ENCODE measurements at regions not wholly inside any gene's neighbourhood (a gene's known extent, or its start where the extent isn't known, plus 50 kb on each side); places are given as distances from the start of the nearest gene placed in this dataset.

- CTCF ChIA-PET (ENCODE audit: low intra/inter-chr PET ratio, low total read pairs): no interaction called here
- ATAC-seq (no peak), DNase-seq (ENCODE audit: low spot score) (no peak), FAIRE-seq (no peak)
- H3K4me1 ChIP-seq (ENCODE audit: insufficient read depth, low read length): no peaks in the 10 kb centered on the region
- no peak overlapping the region for H3K4me2 ChIP-seq (ENCODE audit: low read depth, low read length)
- POLR2A ChIA-PET: no interaction called here
- no TSS peak for BruUV-seq (replicated peaks)
- no peak overlapping the region for H2AFZ ChIP-seq (ENCODE audit: low read length)
- in situ Hi-C loops (cut with HindIII; ENCODE audit: extremely low pct_ligation_motif_present, low pct_unique_long_range_greater_than_20kb): no loop called here
- WGBS (ENCODE audit: low lambda C conversion rate): 1% methylated on average over 4 of the region's 4 CpGs
- no peak overlapping the region for H3K4me3 ChIP-seq (replicated peaks in 1 of 3; ENCODE audit: insufficient read depth in 1 of 3, low read depth in 2 of 3, low read length in 3 of 3)
- H3K9ac ChIP-seq (ENCODE audit: insufficient read depth, low read depth, low read length): no peak overlapping the region
- H3K79me2 ChIP-seq (ENCODE audit: insufficient read depth, low read length): no peaks in the 10 kb centered on the region
- H4K20me1 ChIP-seq (ENCODE audit: insufficient read depth, low read length): no peaks in the 10 kb centered on the region
- H3K36me3 ChIP-seq (replicated peaks in 1 of 2; ENCODE audit: control insufficient read depth in 1 of 2, insufficient read depth in 2 of 2, low read length in 2 of 2): no peaks in the 10 kb centered on the region
- no peaks in the 10 kb centered on the region for H3K9me3 ChIP-seq (ENCODE audit: low read length)
- H3K27ac ChIP-seq (ENCODE audit: extremely low read length, insufficient read depth, low read length): no peak overlapping the region
- intact Hi-C loops (cut with micrococcal nuclease; ENCODE audit: unreplicated experiment): no loop called here
- no peaks in the 10 kb centered on the region for H3K27me3 ChIP-seq (ENCODE audit: control insufficient read depth in 1 of 2, insufficient read depth in 2 of 2, low read length in 2 of 2)
- TF ChIP-seq SALL1 (CRISPR knock-in tag; IDR thresholded peaks at IDR 0.05): no peak
- TF ChIP-seq IRF1 (CRISPR knock-in tag; IDR thresholded peaks at IDR 0.05; ENCODE audit: low read depth): no peak
- no peak for TF ChIP-seq U2AF2 (IDR thresholded peaks at IDR 0.05; ENCODE audit: low read depth, low read length)
- no peak for TF ChIP-seq ZNF274 (CRISPR knock-in tag; IDR thresholded peaks at IDR 0.05)
- no peak for TF ChIP-seq BORCS8-MEF2B (CRISPR knock-in tag; IDR thresholded peaks at IDR 0.05)
- TF ChIP-seq ZXDC (CRISPR knock-in tag; IDR thresholded peaks at IDR 0.05): no peak
- no peak for TF ChIP-seq CCAR2 (optimal IDR thresholded peaks at IDR 0.05; ENCODE audit: low read depth, low read length)
- TF ChIP-seq FOSL1 (CRISPR knock-in tag; IDR thresholded peaks at IDR 0.05; ENCODE audit: borderline replicate concordance): no peak
- TF ChIP-seq ZNF282 (IDR thresholded peaks at IDR 0.05; ENCODE audit: partially characterized antibody): no peak
- no peak for TF ChIP-seq NCOA5 (CRISPR knock-in tag; IDR thresholded peaks at IDR 0.05)
- no peak for TF ChIP-seq NR2F6 (IDR thresholded peaks at IDR 0.05)
- TF ChIP-seq NR2F6 (CRISPR knock-in tag; IDR thresholded peaks at IDR 0.05): no peak
- TF ChIP-seq TCF12 (IDR thresholded peaks at IDR 0.05): no peak
- no peak for TF ChIP-seq TCF12 (CRISPR knock-in tag; IDR thresholded peaks at IDR 0.05)
- no peak for TF ChIP-seq MAFK (conservative IDR thresholded peaks at IDR 0.05 in 1 of 2, IDR thresholded peaks at IDR 0.05 in 1 of 2; ENCODE audit: low read length in 2 of 2)
- TF ChIP-seq ZNF83 (CRISPR knock-in tag; IDR thresholded peaks at IDR 0.05; ENCODE audit: borderline replicate concordance): no peak
- no peak for TF ChIP-seq RNF219 (CRISPR knock-in tag; IDR thresholded peaks at IDR 0.05)
- TF ChIP-seq NONO (IDR thresholded peaks at IDR 0.05): no peak
- TF ChIP-seq NONO (CRISPR knock-in tag; conservative IDR thresholded peaks at IDR 0.05): no peak
- TF ChIP-seq ZBTB33 (CRISPR knock-in tag; IDR thresholded peaks at IDR 0.05): no peak
- TF ChIP-seq STAG1 (CRISPR knock-in tag; IDR thresholded peaks at IDR 0.05): no peak
- no peak for TF ChIP-seq RAD51 (IDR thresholded peaks at IDR 0.05; ENCODE audit: borderline replicate concordance)
These were observed 311.1 kb downstream of the MMUT start for GRCh38 chr6:49151957-49152356.
